DND-41 (cell line): ENCODE measurements at regions not wholly inside any gene's neighbourhood (a gene's known extent, or its start where the extent isn't known, plus 50 kb on each side); places are given as distances from the start of the nearest gene placed in this dataset.

Experiments used
- ATAC-seq: fragments of 200-7000 bp; cut with Tn5 transposase; 3 replicates; pipeline ENCODE4 v1.9.1; 2021; ENCODE audit warnings: low read depth; ENCODE audit not compliant: insufficient read depth
- DNase-seq: peaks from one replicate; pipeline ENCODE4 v3.0.0-alpha.2; 2020
- H2AFZ ChIP-seq: 2 replicates; pipeline ENCODE4 v1.6.0; 2012; ENCODE audit warnings: low read depth, low read length
- H3K27ac ChIP-seq: 2 replicates; pipeline ENCODE4 v1.5.1; 2012; ENCODE audit warnings: low read length, inconsistent platforms
- H3K27me3 ChIP-seq: fragments of 200-600 bp; sonication (generic); 2 replicates; pipeline ENCODE4 v1.6.0; 2012; ENCODE audit warnings: low read length, mild to moderate bottlenecking, inconsistent platforms; ENCODE audit not compliant: insufficient read depth, poor library complexity
- H3K36me3 ChIP-seq: 2 replicates; pipeline ENCODE4 v1.5.1; 2012; ENCODE audit warnings: low read length, inconsistent platforms; ENCODE audit not compliant: insufficient read depth
- H3K4me1 ChIP-seq: 2 replicates; pipeline ENCODE4 v1.5.1; 2012; ENCODE audit warnings: mild to moderate bottlenecking, low read length; ENCODE audit not compliant: insufficient read depth
- H3K4me2 ChIP-seq: 2 replicates; pipeline ENCODE4 v1.6.0; 2012; ENCODE audit warnings: mild to moderate bottlenecking, moderate library complexity, low read length, inconsistent platforms; ENCODE audit not compliant: insufficient read depth
- H3K4me3 ChIP-seq, 2 experiments: fragments of 200-600 bp in 1 of 2; shearing (Covaris generic) in 1 of 2; 2 replicates each; pipeline ENCODE4 v1.5.1; 2012 to 2016; ENCODE audit warnings: inconsistent platforms in 2 of 2, low read length in 2 of 2, mild to moderate bottlenecking in 2 of 2, low read depth in 1 of 2, moderate library complexity in 1 of 2
- H3K79me2 ChIP-seq: 2 replicates; pipeline ENCODE4 v1.6.0; 2012; ENCODE audit warnings: low read length, inconsistent platforms; ENCODE audit not compliant: insufficient read depth
- H3K9ac ChIP-seq: 2 replicates; pipeline ENCODE4 v1.6.0; 2012; ENCODE audit warnings: low read depth, mild to moderate bottlenecking, inconsistent platforms, low read length, moderate library complexity
- H3K9me3 ChIP-seq: 2 replicates; pipeline ENCODE4 v1.5.1; 2012; ENCODE audit warnings: low read length, moderate library complexity, mild to moderate bottlenecking, inconsistent platforms; ENCODE audit not compliant: insufficient read depth, severe bottlenecking
- H4K20me1 ChIP-seq: 2 replicates; pipeline ENCODE4 v1.6.0; 2012; ENCODE audit warnings: low read length; ENCODE audit not compliant: insufficient read depth
- EZH2 ChIP-seq: IDR thresholded peaks from 3 replicates; pipeline ENCODE4 v1.6.1; 2012; ENCODE audit warnings: borderline replicate concordance, low read depth, mild to moderate bottlenecking, moderate library complexity, low read length, inconsistent platforms; ENCODE audit not compliant: severe bottlenecking
- TF ChIP-seq, protein P1 (sequence below): IDR thresholded peaks from 2 replicates; pipeline ENCODE4 v1.5.1; 2012; ENCODE audit warnings: borderline replicate concordance, low read length, moderate library complexity, mild to moderate bottlenecking; ENCODE audit not compliant: poor library complexity, severe bottlenecking; ENCODE audit errors: extremely low read depth

DNA sequence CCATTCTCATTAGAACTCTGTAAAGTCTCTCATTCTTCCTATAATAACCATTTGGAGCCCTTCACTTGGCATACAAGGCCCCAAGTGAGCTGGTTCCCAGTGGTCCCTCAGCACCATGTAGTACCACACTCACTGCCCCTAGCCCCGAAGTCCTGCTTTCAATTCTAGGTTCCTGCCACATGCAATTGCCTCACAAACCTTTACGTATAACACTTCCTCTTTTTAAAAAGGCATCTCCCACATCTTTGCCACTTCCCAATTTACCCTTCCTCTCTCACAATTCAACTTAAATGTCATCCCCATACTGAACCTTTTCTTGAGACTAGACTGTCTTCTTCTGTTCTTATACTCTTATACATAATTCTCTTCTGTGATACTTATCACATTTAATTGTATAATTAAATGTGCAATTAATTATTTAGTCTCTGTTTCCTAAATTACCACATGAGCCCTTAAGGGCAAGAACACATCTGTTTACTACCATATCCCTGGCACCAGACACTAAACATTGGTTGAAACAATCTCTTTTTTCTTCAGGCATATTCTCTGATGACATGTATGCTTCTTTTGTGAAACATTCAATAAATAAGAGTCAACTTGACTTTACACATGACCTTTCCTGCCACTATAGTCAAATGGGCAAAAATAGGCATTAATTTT lies 304.0 kb downstream of the SPRY2 start:
- TF ChIP-seq, protein P1, sequence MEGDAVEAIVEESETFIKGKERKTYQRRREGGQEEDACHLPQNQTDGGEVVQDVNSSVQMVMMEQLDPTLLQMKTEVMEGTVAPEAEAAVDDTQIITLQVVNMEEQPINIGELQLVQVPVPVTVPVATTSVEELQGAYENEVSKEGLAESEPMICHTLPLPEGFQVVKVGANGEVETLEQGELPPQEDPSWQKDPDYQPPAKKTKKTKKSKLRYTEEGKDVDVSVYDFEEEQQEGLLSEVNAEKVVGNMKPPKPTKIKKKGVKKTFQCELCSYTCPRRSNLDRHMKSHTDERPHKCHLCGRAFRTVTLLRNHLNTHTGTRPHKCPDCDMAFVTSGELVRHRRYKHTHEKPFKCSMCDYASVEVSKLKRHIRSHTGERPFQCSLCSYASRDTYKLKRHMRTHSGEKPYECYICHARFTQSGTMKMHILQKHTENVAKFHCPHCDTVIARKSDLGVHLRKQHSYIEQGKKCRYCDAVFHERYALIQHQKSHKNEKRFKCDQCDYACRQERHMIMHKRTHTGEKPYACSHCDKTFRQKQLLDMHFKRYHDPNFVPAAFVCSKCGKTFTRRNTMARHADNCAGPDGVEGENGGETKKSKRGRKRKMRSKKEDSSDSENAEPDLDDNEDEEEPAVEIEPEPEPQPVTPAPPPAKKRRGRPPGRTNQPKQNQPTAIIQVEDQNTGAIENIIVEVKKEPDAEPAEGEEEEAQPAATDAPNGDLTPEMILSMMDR, result no peak
- no peak for TF ChIP-seq EZH2
- H3K27me3 ChIP-seq, result no peaks in the 10 kb centered on the region
- H3K79me2 ChIP-seq, result no peaks in the 10 kb centered on the region
- H2AFZ ChIP-seq, result no peak overlapping the region
- H3K9me3 ChIP-seq, result no peaks in the 10 kb centered on the region
- no peak for DNase-seq
- no peak overlapping the region for H3K27ac ChIP-seq
- H3K4me2 ChIP-seq, result no peak overlapping the region
- H3K9ac ChIP-seq, result no peak overlapping the region
- no peaks in the 10 kb centered on the region for H4K20me1 ChIP-seq
- no peak for ATAC-seq
- H3K36me3 ChIP-seq, result no peaks in the 10 kb centered on the region
- H3K4me3 ChIP-seq, result no peak overlapping the region
- no peaks in the 10 kb centered on the region for H3K4me1 ChIP-seq

DNA sequence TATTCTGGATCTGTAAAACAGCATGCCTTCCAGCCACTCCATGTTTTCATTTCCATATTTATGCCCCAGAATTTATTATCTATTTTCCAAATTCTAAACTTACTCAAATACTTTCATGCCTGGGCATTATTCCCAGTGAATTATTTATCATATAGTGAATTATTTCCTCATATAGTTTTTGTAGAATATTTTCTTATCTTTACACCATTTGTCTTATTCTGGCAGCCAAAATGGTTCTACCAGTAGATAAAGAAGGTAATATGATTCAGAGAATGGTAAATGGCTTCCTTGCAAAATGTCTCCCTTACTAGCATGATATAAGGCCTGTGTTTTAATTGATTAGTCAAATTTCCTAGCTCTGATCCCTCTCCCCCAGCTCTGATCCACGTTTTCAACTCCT lies 305.8 kb downstream of the SPRY2 start:
- Histone ChIP-seq H3K4me1 (no peaks in the 10 kb centered on the region), H3K9me3 (no peaks in the 10 kb centered on the region), H3K4me2 (no peak overlapping the region), H3K27ac (no peak overlapping the region), H3K4me3 (no peak overlapping the region), H4K20me1 (no peaks in the 10 kb centered on the region), H2AFZ (no peak overlapping the region), H3K79me2 (no peaks in the 10 kb centered on the region), H3K27me3 (no peaks in the 10 kb centered on the region), H3K9ac (no peak overlapping the region), H3K36me3 (no peaks in the 10 kb centered on the region)
- no peak for DNase-seq
- no peak for ATAC-seq
- TF ChIP-seq EZH2, result no peak
- TF ChIP-seq, protein P1, result no peak

DNA sequence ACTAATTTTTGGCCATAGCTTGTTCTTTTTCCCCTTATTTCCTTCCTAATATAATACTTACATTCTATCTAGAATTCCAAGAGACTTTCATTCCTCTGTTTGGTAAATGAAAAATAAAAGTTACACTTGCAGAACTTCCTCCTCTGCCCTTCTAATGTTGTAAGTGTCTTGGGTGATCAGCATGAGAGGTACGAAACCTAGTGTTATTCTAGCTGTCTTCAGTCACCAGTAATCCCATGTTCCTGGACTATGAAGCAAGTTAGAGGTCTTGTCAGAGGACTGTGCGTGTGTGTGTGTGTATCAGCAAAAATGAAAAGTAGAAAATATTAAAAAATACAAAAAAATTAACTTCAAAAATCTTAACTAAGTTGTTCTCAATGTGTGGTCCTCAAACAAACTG lies 307.0 kb downstream of the SPRY2 start:
- Histone ChIP-seq H3K9ac (no peak overlapping the region), H3K4me2 (no peak overlapping the region), H4K20me1 (no peaks in the 10 kb centered on the region), H3K4me1 (no peaks in the 10 kb centered on the region), H3K27me3 (no peaks in the 10 kb centered on the region), H3K79me2 (no peaks in the 10 kb centered on the region), H3K4me3 (no peak overlapping the region), H3K27ac (no peak overlapping the region), H3K36me3 (no peaks in the 10 kb centered on the region), H2AFZ (no peak overlapping the region), H3K9me3 (no peaks in the 10 kb centered on the region)
- ATAC-seq (no peak), DNase-seq (no peak)
- TF ChIP-seq, protein P1, result no peak
- no peak for TF ChIP-seq EZH2
